HK-2 (cell line): ENCODE measurements at regions not wholly inside any gene's neighbourhood (a gene's known extent, or its start where the extent isn't known, plus 50 kb on each side); places are given as distances from the start of the nearest gene placed in this dataset.
"Not testable (repeated sequence)": the region's sequence is repeated elsewhere in the genome, so short reads cannot be mapped to it uniquely, and the experiment has no call there.

Source experiments
- DNase-seq: peaks from one replicate; pipeline ENCODE4 v3.0.0-alpha.2; 2018; ENCODE audit not compliant: unreplicated experiment

DNA sequence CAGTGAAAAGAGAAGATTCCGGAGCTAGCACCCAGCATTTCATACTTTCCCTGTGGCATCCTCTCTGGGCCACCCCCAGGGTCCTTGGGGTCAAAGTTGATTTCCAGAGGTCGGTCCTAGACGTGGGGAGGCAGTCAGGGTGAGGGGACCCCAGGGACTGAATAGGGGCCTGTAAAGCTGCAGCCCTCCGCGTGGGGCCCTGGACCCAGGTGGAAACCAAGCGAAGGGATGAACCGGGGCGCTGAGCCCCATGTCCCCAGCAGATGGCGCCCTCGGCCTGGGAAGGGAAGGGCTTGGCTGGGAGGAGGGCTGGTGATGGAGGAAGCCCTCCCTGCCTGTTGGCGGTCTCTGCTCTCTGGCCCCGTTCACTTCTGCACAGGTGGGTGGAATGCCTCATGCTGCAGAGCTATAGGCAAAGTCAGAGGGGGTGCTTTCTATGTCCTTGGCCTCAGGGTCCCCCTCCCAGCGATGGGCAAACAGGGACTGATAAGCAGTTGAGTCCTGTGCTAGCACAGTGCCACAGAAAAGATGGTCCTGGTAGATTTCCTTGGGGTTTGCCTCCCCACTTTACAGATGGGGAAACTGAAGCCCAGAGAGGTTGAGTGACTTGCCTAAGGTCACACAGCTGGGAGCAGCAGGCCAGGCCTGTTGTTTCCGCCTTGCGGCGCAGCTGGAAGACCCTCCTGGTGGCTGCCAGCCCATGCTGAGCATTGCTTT is 163.4 kb upstream of the CIBAR2 start:
- DNase-seq = peak; percentile 73

- DNase-seq = no peak
These were observed 164.0 kb upstream of the CIBAR2 start for GRCh38 chr16:85276258-85276657.

- DNase-seq = no peak
These were observed 164.4 kb upstream of the CIBAR2 start for GRCh38 chr16:85276721-85277120.

GRCh38 chr16:85278839-85279238 is 166.6 kb upstream of the CIBAR2 start:
- no peak for DNase-seq

DNA sequence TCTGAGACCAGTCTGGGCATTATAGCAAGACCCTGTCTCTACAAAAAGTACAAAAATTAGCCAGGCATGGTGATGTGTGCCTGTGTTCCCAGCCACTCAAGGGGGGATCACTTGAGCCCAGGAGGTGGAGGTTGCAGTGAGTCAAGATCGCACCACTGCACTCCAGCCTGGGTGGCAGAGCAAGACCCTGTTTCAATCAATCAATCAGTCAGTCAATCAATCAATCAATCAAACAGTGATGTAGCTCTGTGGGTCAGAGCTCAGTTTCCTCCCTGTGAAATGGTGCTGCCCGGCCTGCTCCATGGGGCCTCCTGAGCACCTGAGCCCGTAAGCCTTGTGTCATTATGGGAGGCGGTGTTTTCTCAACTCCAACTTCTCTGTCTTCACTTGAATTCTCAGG is 167.1 kb upstream of the CIBAR2 start:
- DNase-seq = no peak

DNA sequence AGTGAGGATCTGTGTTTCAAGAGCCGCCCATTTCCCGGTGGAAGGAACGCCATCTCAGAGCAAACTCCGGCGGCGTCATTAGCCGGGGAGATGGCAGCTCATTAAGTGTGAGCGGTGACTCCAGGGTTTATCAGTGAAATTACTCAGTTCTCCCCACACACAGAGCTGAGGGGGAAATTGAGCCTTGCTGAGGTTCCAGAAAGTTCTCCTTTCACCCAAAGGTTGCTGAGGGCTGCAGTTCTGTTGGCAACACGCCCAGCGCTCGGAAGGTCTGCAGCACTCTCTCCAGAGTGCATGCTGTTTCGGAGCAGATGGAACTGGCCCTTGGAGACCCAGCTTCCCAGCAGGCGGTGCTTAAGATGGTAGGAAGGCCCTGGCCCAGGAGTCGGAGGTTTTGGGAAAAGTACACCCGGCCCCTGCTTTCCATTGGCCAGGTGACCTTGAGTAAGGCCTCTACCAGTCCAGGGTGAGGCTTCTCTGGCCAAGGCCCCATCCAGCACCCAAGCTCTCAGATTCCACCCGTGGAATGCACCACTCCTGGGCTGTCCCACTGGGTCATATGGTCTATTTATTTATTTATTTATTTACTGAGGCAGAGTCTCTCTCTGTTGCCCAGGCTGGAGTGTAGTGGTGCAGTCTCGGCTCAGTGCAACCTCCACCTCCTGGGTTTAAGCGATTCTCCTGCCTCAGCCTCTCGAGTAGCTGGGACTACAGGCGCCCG is 167.7 kb upstream of the CIBAR2 start:
- no peak for DNase-seq

GRCh38 chr16:85281181-85281580 is 168.9 kb upstream of the CIBAR2 start:
- DNase-seq = no peak

DNA sequence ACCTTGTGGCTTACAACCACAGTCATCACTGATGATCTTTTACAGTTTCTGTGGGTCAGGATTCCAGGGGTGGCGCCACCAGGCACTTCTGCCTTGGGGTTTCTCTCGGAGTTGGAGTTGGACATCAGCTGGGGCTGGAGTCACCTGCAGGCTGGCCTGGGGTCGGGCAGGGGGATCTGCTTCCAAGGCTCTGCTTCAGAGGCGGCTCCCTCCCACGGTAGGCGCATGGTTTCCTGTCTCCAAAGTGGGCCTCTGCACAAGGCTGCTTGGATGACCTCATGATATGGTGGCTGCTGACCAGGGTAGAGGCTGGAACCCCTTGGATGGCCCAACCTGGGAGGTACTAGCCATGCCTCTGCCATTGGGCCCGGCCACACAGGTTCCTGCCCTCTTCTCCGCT is 170.6 kb upstream of the CIBAR2 start:
- DNase-seq = no peak

- no peak for DNase-seq
These were observed 171.2 kb upstream of the CIBAR2 start for GRCh38 chr16:85283305-85284050.

- DNase-seq = no peak
These were observed 172.0 kb upstream of the CIBAR2 start for GRCh38 chr16:85284141-85284817.

GRCh38 chr16:85285681-85286065 is 173.4 kb upstream of the CIBAR2 start:
- DNase-seq = no peak

DNA sequence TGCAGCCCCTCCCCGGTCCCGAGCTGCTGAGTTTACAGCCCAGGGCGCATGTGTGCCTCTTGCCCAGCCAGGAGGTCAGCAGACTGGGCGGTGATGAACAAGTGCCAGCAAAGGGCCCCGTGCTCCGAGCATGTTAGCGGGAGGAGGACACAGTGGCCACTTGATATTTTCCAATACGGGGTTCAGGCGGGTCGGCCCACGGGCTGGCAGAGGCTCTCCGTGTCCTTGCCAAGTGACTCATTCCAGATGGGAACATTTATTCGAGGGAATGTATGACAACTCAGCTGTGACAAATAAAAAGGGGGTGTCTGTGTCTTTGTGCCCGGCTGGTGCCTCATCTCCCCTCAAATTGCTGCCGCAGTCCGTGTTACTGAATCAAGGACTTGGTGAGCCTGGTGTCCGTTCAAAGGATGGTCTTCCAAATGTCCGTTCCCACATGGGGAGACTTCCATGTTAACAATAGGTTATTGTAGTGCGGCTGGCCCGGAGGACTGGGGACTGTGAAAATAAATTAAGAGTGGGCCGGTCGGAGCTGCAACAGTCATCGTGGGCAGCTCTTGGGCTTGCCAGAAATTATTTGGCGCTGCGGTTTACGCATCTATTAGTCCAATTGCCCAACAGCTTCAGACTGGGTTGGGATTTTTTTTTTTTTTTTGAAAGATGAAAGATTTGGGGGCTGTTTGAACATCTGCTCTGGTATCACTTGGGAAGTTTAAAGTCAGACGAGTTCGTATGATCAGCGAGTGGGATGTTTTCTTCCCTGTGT is 174.0 kb upstream of the CIBAR2 start:
- no peak for DNase-seq

- no peak for DNase-seq
These were observed 174.9 kb upstream of the CIBAR2 start for GRCh38 chr16:85286951-85287814.

GRCh38 chr16:85287815-85288109 is 175.5 kb upstream of the CIBAR2 start:
- DNase-seq = not testable (repeated sequence)

DNA sequence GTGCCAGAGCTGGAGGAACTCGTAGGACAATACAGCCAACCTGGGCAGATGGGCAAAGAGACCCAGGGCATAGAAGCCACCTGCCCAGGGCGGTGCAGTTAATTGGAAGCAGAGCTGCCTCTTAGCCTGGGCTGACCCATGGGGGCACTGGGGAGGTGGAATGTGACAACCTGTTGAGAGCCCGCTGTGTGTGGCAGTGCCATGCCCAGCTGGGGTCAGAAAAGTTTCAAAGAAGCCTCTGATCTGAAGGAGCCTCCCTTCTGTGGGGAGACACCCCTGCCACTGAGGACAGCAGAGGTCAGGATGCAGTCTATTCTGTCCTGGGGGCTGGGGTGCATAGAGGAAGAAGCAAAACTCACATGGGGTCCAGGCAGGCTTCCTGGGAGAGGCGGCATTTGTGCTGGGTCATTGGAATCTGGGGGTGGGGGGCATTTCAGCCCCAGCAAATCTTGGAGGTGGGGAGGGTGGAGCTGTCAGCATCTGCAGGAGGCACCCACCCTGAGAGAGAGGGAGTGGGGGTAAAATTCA is 176.1 kb upstream of the CIBAR2 start:
- no peak for DNase-seq

GRCh38 chr16:85288869-85289660 is 176.8 kb upstream of the CIBAR2 start:
- no peak for DNase-seq

DNA sequence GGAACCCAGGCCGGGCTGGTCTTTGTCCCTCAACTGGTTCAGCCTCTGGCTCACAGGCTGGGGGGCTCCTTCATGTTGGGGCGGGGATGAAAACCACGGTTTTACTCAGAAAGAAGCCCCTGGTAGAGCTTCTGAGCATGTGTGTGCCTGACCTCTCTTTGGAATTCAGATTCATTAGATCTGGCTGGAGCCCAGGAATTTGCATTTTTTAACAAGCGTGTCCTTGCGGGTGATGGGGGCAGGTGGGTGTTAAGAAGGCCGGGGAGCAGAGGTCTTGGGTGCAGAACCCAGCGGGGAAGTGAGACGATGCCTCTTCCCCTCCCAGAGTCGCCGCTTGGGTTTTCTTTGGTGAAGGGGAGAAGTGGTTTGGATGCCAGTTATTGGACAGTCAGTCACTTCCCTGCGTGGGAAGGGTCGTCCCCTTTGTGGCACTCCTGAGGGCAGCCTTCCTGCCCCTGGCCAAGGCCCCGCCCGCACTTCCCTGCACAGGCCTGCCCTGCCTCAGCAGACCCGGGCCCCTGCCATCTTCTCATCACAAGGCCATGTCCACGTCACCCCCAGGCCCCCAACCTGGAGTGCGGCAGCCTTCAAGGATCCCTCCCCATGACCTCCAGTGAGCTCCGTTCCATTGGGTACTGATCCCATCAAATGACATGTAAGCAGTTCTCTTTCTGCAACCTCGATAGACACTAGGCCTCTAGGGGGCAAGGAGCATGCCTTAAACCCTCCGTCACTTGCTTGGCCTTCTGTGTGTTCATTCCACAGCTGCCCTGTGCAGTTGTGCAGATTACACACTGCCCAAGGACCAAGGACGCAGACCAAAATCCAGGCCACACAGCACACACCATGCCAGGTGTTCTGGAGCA is 177.7 kb upstream of the CIBAR2 start:
- no peak for DNase-seq

DNA sequence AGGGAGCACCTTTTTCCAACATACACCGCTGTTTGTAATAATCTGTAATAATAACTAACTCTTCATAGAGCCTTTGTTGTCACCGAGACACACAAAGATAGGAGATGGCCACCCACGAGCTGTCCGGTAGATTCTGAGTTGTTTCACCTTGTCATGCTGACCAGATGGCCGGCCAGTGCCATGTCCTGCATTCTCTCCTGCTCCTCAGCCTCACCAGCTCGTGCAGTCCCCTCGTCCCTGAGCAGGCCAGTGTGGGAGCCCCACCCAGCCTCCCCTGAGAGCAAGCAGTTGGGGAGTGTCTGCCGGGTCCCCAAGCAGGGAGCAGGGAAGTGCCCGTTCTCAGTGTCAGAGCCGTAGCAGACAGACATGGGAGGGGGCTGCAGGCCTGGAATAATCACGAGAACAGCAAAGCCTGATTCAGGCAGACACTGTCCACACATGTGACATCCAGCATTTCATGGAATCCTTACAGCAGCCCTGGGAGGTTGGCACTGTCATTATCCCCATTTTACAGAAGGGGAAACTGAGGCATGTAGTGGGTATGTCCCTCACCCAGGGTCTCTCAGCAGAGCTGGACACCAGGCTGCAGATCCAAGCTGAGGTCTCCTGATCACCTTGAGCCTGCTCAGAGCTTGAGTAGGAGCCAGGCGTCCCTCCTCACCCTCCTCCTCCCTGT is 178.5 kb upstream of the CIBAR2 start:
- DNase-seq = no peak
